Suppressor macrophage treated with lipopolysaccharide for 1 hour (primary cell): ENCODE measurements at regions not wholly inside any gene's neighbourhood (a gene's known extent, or its start where the extent isn't known, plus 50 kb on each side); places are given as distances from the start of the nearest gene placed in this dataset.
"Not testable (repeated sequence)": the region's sequence is repeated elsewhere in the genome, so short reads cannot be mapped to it uniquely, and the experiment has no call there.

ENCODE experiments used
- DNase-seq, 3 donors: peaks; one replicate each; pipeline ENCODE4 v3.0.0-alpha.2; 2020 to 2022

DNA sequence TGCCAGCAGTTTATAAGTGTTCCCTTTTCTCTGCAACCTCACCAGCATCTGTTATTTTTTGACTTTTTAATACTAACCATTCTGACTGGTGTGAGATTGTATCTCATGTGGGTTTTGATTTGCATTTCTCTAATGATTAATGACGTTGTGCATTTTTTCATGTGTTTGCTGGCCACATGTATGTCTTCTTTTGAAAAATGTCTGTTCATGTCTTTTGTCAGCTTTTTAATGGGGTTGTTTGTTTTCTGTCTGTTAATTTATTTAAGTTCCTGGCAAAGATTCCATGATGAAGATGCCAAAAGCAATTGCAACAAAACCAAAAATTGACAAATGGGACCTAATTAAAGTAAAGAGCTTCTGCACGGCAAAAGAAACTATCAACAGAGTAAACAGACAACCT lies 137.2 kb upstream of the JCAD start:
- not testable (repeated sequence) for DNase-seq

GRCh38 chr10:30192846-30193608 lies 133.6 kb upstream of the JCAD start:
- DNase-seq = no peak

DNA sequence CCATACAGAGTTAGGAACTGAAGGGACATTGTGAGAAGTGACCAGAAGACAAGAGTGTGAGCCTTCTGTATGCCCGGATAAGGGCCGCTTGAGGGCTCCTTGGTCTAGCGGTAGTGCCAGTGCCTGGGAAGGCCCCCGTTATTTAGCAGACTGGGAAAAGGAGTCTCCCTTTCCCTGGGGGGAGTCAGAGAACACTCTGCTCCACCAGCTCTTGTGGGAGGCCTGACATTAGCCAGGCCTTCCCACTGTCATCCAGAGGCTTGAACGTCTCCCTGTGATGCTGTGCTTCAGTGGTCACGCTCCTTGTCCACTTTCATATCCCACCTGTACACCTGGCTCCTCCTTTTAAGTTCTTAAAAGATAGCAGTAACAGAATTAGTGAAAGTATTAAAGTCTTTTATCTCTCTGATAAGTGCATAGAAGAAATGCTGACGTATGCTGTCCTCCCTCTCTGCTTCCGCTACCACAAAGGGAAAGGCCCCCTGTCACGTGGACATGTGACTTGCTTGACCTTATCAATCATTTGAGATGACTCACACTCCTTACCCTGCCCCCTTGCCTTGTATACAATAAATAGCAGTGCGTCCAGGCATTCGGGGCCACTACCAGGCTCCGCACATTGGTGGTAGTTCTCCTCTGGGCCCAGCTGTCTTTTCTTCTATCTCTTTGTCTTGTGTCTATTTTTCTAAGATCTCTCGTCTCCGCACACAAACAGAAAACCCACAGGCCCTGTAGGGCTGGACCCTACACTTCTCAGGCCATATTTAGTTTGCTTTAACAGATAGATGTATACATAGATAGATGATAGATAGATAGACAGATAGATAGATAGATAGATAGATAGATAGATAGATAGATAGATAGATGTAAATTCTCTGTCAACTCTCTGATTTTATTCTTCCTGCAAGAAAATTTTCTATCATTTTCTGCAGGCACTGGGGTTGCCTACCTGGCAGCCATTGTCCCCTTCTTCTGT lies 131.5 kb upstream of the JCAD start:
- DNase-seq = no peak

DNA sequence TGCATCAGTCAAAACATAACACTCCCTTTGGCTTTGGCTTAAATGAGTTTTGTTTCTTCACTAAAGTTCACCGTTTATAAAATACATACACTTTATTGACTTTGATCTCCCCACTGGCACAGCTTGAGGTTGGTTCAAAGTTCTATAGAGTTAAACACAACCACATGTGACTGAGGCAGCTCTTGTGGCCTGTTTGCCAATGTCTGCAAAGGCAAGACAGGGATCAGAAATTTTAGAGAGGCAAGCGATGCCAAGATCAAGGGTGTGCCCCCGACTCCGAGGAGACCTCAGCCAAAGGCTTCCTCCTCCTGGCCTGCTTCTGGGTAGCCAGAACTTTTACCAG lies 129.8 kb upstream of the JCAD start:
- DNase-seq = no peak

DNA sequence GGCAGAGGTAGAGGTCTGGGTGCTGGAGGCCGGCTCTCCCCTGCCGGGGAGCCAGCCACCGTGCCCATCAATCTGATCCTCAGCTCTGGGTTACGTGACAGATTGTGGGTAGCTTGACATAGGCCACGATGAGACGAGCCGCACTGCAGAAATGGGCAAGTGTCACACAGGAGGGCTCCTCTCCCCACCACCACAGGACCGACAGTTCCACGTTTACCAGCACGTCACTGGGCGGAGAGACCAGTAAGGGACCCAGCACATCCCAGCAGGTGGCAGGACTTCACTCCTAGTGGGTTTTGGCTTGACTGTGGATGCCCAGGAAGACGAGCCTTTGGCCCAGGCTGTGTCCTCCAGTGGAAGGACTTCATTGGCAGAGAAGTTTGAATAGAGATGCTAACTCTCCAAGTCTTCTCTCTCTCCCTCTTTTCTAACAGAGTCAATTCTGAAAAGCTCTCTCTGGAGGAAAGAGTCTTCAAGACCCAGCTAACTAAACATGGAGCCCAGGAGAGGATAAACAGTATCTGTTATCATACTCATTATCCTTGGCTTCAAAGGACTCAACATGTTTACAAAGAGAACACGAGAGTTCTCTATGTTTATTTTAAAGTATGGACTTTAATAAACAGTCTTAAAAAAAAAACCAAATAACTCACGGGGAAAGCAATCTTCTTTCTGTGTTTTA lies 129.3 kb upstream of the JCAD start:
- no peak for DNase-seq

- no peak for DNase-seq
Measured at GRCh38 chr10:30188101-30188500, 128.7 kb upstream of the JCAD start.

- DNase-seq = no peak
Measured at GRCh38 chr10:30187010-30187409, 127.6 kb upstream of the JCAD start.

GRCh38 chr10:30186371-30186875 lies 127.0 kb upstream of the JCAD start:
- DNase-seq = peak in 2 of 3 donors; percentile 1 to 12

- DNase-seq = no peak
Measured at GRCh38 chr10:30185916-30186315, 126.5 kb upstream of the JCAD start.

DNA sequence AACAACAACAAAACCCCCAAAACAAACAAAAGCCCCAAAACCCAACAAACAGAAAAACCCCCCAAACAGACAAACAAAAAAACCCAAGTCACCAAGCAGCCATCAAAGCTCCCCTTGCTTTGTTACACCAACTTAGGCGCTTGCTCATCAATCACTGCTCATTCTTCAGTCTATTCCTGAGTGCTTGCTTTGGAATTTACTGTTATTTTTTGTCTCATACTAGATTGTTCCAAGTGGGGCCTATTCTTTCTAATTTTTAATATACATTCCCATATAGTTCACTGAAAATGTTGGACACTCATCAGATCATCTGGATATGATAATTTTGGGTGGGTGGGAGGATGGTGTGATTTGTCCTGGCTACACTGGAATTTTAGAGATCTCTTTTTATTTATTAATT lies 126.0 kb upstream of the JCAD start:
- no peak for DNase-seq

- DNase-seq = no peak
Measured at GRCh38 chr10:30184397-30185033, 125.1 kb upstream of the JCAD start.

GRCh38 chr10:30183055-30183402 lies 123.6 kb upstream of the JCAD start:
- no peak for DNase-seq

- DNase-seq = no peak
Measured at GRCh38 chr10:30182191-30183054, 123.0 kb upstream of the JCAD start.

DNA sequence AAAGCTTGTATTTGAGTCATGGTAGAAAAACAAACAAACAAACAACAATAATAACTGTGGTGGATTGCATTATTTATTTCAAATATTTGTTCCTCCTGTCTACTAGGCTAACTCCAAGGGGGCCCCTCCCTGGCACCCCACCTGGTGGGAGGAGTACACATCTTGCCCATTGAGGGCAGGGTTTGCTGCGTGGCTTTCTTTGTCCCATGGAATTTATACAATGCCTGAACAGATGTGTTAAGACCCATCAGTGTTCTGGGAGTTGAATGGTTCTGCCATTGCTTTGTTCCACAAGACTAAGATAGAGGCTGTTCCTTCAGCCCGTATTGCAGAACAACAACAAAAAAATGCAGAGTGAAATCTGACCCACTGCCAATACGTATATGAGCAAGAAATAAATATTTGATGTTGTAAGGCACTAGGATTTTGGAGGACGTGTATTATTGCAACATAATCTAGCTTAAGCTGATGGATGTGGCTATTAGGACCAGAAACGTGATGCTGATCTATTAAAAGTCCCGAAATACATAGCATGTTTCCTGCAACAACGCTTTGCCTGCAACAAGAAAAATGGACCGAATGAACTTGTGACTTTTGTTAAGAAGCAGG lies 119.1 kb upstream of the JCAD start:
- DNase-seq = no peak

DNA sequence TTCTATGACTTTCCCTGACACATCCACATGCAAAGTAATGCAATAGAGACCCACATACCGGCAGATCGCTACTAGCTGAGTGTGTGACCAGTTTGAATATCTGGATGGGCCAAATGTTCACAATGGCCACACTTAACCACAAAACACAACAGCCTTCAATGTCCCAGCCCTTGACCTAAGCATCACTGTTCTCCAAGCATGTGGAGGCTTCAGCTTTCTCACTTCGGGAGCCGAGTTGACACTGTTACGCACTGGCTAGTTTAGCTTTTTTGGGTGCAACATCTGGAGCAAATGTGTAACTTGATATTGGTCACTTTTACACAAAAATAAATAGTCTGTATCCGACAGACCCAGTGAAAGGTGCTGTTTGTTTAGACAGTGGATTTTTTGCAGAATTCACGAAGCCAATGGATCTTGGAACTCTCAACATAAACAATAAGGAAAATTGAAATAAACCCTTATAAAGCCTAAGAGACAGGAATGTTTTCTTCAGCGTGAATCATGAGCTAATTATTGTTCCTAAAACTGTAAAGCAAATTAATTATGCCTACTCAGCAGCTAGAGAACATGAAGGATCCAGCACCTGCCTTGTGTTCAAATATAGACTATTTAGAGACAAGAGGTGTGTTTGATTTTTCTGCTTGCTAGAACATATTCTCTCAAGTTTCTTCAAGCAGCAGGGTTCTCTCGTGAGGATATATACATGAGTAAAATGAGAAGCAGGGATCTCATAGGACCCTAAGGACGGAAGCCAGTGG lies 117.6 kb upstream of the JCAD start:
- DNase-seq = no peak

DNA sequence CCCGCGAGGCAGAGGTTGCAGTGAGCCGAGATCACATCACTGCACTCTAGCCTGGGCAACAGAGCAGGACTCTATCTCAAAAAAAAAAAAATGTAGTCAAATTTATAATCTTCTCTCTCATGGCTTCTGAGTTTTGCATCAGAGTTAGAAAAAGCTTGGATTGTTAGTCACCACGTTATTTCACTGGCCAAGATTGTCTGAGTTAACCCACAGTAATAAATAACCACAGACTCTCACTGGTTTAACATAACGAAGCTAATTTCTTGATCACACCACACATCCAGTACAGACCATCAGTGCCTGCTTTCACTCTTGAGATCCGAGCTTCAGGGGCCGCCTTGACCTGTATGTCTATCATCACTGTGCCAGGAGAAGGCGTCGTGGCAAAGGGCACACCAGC lies 116.8 kb upstream of the JCAD start:
- no peak for DNase-seq

GRCh38 chr10:30172673-30173072 lies 113.3 kb upstream of the JCAD start:
- DNase-seq = no peak

- DNase-seq = no peak
Measured at GRCh38 chr10:30172091-30172490, 112.7 kb upstream of the JCAD start.

- no peak for DNase-seq
Measured at GRCh38 chr10:30171601-30172000, 112.2 kb upstream of the JCAD start.

- no peak for DNase-seq
Measured at GRCh38 chr10:30170814-30171213, 111.4 kb upstream of the JCAD start.

- DNase-seq = no peak
Measured at GRCh38 chr10:30170146-30170545, 110.8 kb upstream of the JCAD start.
